ENCODE measurements at regions not wholly inside any gene's neighbourhood (a gene's known extent, or its start where the extent isn't known, plus 50 kb on each side); places are given as distances from the start of the nearest gene placed in this dataset.

DNA sequence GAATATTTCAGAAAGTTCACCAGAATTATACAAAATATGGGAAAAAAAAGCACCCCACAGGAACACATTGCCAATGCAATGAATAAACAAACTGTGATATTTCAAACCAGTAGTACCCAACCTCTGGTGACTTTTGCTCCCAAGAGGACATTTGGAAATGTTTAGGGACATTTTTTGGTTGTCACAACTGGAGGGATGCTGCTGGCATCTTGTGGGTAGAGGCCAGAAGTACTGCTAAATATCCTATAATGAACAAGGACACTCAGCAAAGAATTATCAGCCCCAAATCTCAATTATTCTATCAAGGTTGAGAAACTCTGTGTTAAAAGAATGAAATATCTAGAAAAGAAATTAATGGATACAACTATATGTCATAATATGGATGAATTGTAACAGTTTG lies 1334.4 kb upstream of the FLRT2 start:
- CTCF ChIA-PET: no interaction called here
- POLR2A ChIA-PET: no interaction called here
- DNase-seq (ENCODE audit: extremely low spot score): no peak
- TF ChIP-seq ARNT (IDR thresholded peaks at IDR 0.05) (no peak), FOXA1 (IDR thresholded peaks at IDR 0.05) (no peak), NFRKB (IDR thresholded peaks at IDR 0.05) (no peak), SUZ12 (IDR thresholded peaks at IDR 0.05) (no peak)

GRCh38 chr14:84197704-84198103 lies 1332.2 kb upstream of the FLRT2 start:
- POLR2A ChIA-PET: no interaction called here
- DNase-seq (ENCODE audit: extremely low spot score): no peak
- no peak for TF ChIP-seq NFRKB (IDR thresholded peaks at IDR 0.05)
- no peak for TF ChIP-seq FOXA1 (IDR thresholded peaks at IDR 0.05)
- no peak for TF ChIP-seq ELF4 (IDR thresholded peaks at IDR 0.05)
- CTCF ChIA-PET: no interaction called here

DNA sequence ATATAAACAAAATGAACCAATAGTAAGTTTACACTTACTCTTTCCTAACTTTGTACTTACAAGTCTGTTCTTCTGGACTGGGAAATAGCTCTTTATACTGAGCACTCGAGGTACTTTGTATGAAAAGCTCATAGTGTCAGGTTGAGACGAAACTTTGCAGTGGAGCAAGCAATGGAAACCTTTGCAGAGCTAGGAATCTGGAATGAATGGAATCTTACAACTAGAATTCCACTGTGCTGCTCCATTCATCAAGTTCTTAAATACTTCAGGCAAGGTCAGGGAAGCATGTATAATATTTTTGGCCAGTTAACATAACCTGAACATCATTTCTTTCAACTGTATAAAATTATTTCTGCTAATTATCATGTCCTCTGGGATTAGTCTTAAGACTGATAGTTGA lies 1327.5 kb upstream of the FLRT2 start:
- no peak for DNase-seq (ENCODE audit: extremely low spot score)
- ChIA-PET POLR2A (no interaction called here), CTCF (no interaction called here)
- TF ChIP-seq TARDBP (IDR thresholded peaks at IDR 0.05): no peak
- TF ChIP-seq LEF1 (IDR thresholded peaks at IDR 0.05; ENCODE audit: borderline replicate concordance): no peak
- no peak for TF ChIP-seq ARNT (IDR thresholded peaks at IDR 0.05)
- no peak for TF ChIP-seq PKNOX1 (IDR thresholded peaks at IDR 0.05)
- no peak for TF ChIP-seq L3MBTL2 (conservative IDR thresholded peaks at IDR 0.05)
- TF ChIP-seq ELF4 (IDR thresholded peaks at IDR 0.05): no peak
- no peak for TF ChIP-seq ZNF384 (IDR thresholded peaks at IDR 0.05)
- no peak for TF ChIP-seq SUZ12 (IDR thresholded peaks at IDR 0.05)
- no peak for TF ChIP-seq FOXA1 (IDR thresholded peaks at IDR 0.05)
- no peak for TF ChIP-seq SP1 (IDR thresholded peaks at IDR 0.05)
- TF ChIP-seq NFRKB (IDR thresholded peaks at IDR 0.05): no peak
- no peak for TF ChIP-seq FOXM1 (IDR thresholded peaks at IDR 0.05; ENCODE audit: borderline replicate concordance)
- TF ChIP-seq HDGF (IDR thresholded peaks at IDR 0.05; ENCODE audit: borderline replicate concordance): no peak
- no peak for TF ChIP-seq CTBP1 (IDR thresholded peaks at IDR 0.05; ENCODE audit: borderline replicate concordance)
- no peak for TF ChIP-seq FOXK2 (IDR thresholded peaks at IDR 0.05)
- TF ChIP-seq BHLHE40 (IDR thresholded peaks at IDR 0.05; ENCODE audit: borderline replicate concordance): no peak

- ChIA-PET CTCF (no interaction called here), POLR2A (no interaction called here)
- no peak for DNase-seq (ENCODE audit: extremely low spot score)
- TF ChIP-seq LEF1 (IDR thresholded peaks at IDR 0.05; ENCODE audit: borderline replicate concordance): no peak
- TF ChIP-seq SP1 (IDR thresholded peaks at IDR 0.05): no peak
- TF ChIP-seq HDGF (IDR thresholded peaks at IDR 0.05; ENCODE audit: borderline replicate concordance): no peak
- no peak for TF ChIP-seq L3MBTL2 (conservative IDR thresholded peaks at IDR 0.05)
- no peak for TF ChIP-seq ELF4 (IDR thresholded peaks at IDR 0.05)
- no peak for TF ChIP-seq TARDBP (IDR thresholded peaks at IDR 0.05)
- no peak for TF ChIP-seq NFRKB (IDR thresholded peaks at IDR 0.05)
- no peak for TF ChIP-seq FOXM1 (IDR thresholded peaks at IDR 0.05; ENCODE audit: borderline replicate concordance)
- TF ChIP-seq BHLHE40 (IDR thresholded peaks at IDR 0.05; ENCODE audit: borderline replicate concordance): no peak
- no peak for TF ChIP-seq FOXA1 (IDR thresholded peaks at IDR 0.05)
- no peak for TF ChIP-seq PKNOX1 (IDR thresholded peaks at IDR 0.05)
- TF ChIP-seq FOXK2 (IDR thresholded peaks at IDR 0.05): no peak
- no peak for TF ChIP-seq CTBP1 (IDR thresholded peaks at IDR 0.05; ENCODE audit: borderline replicate concordance)
- no peak for TF ChIP-seq SUZ12 (IDR thresholded peaks at IDR 0.05)
Measured at GRCh38 chr14:84203896-84204295, 1326.0 kb upstream of the FLRT2 start.

GRCh38 chr14:84208451-84208850 lies 1321.5 kb upstream of the FLRT2 start:
- ChIA-PET POLR2A (no interaction called here), CTCF (no interaction called here)
- TF ChIP-seq SUZ12 (IDR thresholded peaks at IDR 0.05) (no peak), ARNT (IDR thresholded peaks at IDR 0.05) (no peak), L3MBTL2 (conservative IDR thresholded peaks at IDR 0.05) (no peak), TARDBP (IDR thresholded peaks at IDR 0.05) (no peak), NFRKB (IDR thresholded peaks at IDR 0.05) (no peak), PKNOX1 (IDR thresholded peaks at IDR 0.05) (no peak), FOXA1 (IDR thresholded peaks at IDR 0.05) (no peak)
- DNase-seq (ENCODE audit: extremely low spot score): no peak

- ChIA-PET POLR2A (no interaction called here), CTCF (no interaction called here)
- TF ChIP-seq FOXK2 (IDR thresholded peaks at IDR 0.05) (no peak), FOXA1 (IDR thresholded peaks at IDR 0.05) (no peak), NFRKB (IDR thresholded peaks at IDR 0.05) (no peak), PKNOX1 (IDR thresholded peaks at IDR 0.05) (no peak), LEF1 (IDR thresholded peaks at IDR 0.05; ENCODE audit: borderline replicate concordance) (no peak), SP1 (IDR thresholded peaks at IDR 0.05) (no peak), L3MBTL2 (conservative IDR thresholded peaks at IDR 0.05) (no peak), TARDBP (IDR thresholded peaks at IDR 0.05) (no peak), CTBP1 (IDR thresholded peaks at IDR 0.05; ENCODE audit: borderline replicate concordance) (no peak), ELF4 (IDR thresholded peaks at IDR 0.05) (no peak), ARNT (IDR thresholded peaks at IDR 0.05) (no peak), FOXM1 (IDR thresholded peaks at IDR 0.05; ENCODE audit: borderline replicate concordance) (no peak)
- DNase-seq (ENCODE audit: extremely low spot score): no peak
Measured at GRCh38 chr14:84209031-84209430, 1320.9 kb upstream of the FLRT2 start.
